ENCODE measurements at regions not wholly inside any gene's neighbourhood (a gene's known extent, or its start where the extent isn't known, plus 50 kb on each side); places are given as distances from the start of the nearest gene placed in this dataset.

GRCh38 chr11:23554002-23554401, 693.7 kb upstream of the CCDC179 start:
- no peak for TF ChIP-seq JUND (IDR thresholded peaks at IDR 0.05; ENCODE audit: low read depth)
- in situ Hi-C loops (cut with HindIII; ENCODE audit: low pct_unique_long_range_greater_than_20kb, low sequenced_read_pairs): no loop called here
- peak in 1 of 2 experiments; percentile 10 for DNase-seq (ENCODE audit: low read depth in 1 of 2, low spot score in 1 of 2)

GRCh38 chr11:23555085-23555484, 694.8 kb upstream of the CCDC179 start:
- no peak for TF ChIP-seq JUND (IDR thresholded peaks at IDR 0.05; ENCODE audit: low read depth)
- no peak for DNase-seq (ENCODE audit: low read depth in 1 of 2, low spot score in 1 of 2)
- in situ Hi-C loops (cut with HindIII; ENCODE audit: low pct_unique_long_range_greater_than_20kb, low sequenced_read_pairs): no loop called here

- in situ Hi-C loops (cut with HindIII; ENCODE audit: low pct_unique_long_range_greater_than_20kb, low sequenced_read_pairs): no loop called here
- TF ChIP-seq JUND (IDR thresholded peaks at IDR 0.05; ENCODE audit: low read depth): no peak
- DNase-seq (ENCODE audit: low read depth in 1 of 2, low spot score in 1 of 2): no peak
Measured at GRCh38 chr11:23556163-23556750, 696.0 kb upstream of the CCDC179 start.

GRCh38 chr11:23563591-23563990, 703.3 kb upstream of the CCDC179 start:
- in situ Hi-C loops (cut with HindIII; ENCODE audit: low pct_unique_long_range_greater_than_20kb, low sequenced_read_pairs): no loop called here
- DNase-seq (ENCODE audit: low read depth in 1 of 2, low spot score in 1 of 2): no peak
- TF ChIP-seq JUND (IDR thresholded peaks at IDR 0.05; ENCODE audit: low read depth): no peak

GRCh38 chr11:23564370-23564769, 704.1 kb upstream of the CCDC179 start:
- TF ChIP-seq JUND (IDR thresholded peaks at IDR 0.05; ENCODE audit: low read depth): no peak
- DNase-seq (ENCODE audit: low read depth in 1 of 2, low spot score in 1 of 2): no peak
- in situ Hi-C loops (cut with HindIII; ENCODE audit: low pct_unique_long_range_greater_than_20kb, low sequenced_read_pairs): no loop called here

GRCh38 chr11:23569134-23569533, 708.9 kb upstream of the CCDC179 start:
- no peak for DNase-seq (ENCODE audit: low read depth in 1 of 2, low spot score in 1 of 2)
- TF ChIP-seq JUND (IDR thresholded peaks at IDR 0.05; ENCODE audit: low read depth): no peak
- in situ Hi-C loops (cut with HindIII; ENCODE audit: low pct_unique_long_range_greater_than_20kb, low sequenced_read_pairs): no loop called here

GRCh38 chr11:23569547-23569946, 709.3 kb upstream of the CCDC179 start:
- no peak for TF ChIP-seq JUND (IDR thresholded peaks at IDR 0.05; ENCODE audit: low read depth)
- in situ Hi-C loops (cut with HindIII; ENCODE audit: low pct_unique_long_range_greater_than_20kb, low sequenced_read_pairs): no loop called here
- no peak for DNase-seq (ENCODE audit: low read depth in 1 of 2, low spot score in 1 of 2)

- DNase-seq (ENCODE audit: low read depth in 1 of 2, low spot score in 1 of 2): no peak
- no peak for TF ChIP-seq JUND (IDR thresholded peaks at IDR 0.05; ENCODE audit: low read depth)
- in situ Hi-C loops (cut with HindIII; ENCODE audit: low pct_unique_long_range_greater_than_20kb, low sequenced_read_pairs): no loop called here
Measured at GRCh38 chr11:23570828-23571227, 710.6 kb upstream of the CCDC179 start.

GRCh38 chr11:23573429-23573828, 713.2 kb upstream of the CCDC179 start:
- no peak for TF ChIP-seq JUND (IDR thresholded peaks at IDR 0.05; ENCODE audit: low read depth)
- no peak for DNase-seq (ENCODE audit: low read depth in 1 of 2, low spot score in 1 of 2)
- in situ Hi-C loops (cut with HindIII; ENCODE audit: low pct_unique_long_range_greater_than_20kb, low sequenced_read_pairs): no loop called here

GRCh38 chr11:23574149-23574548, 713.9 kb upstream of the CCDC179 start:
- no peak for TF ChIP-seq JUND (IDR thresholded peaks at IDR 0.05; ENCODE audit: low read depth)
- DNase-seq (ENCODE audit: low read depth in 1 of 2, low spot score in 1 of 2): no peak
- in situ Hi-C loops (cut with HindIII; ENCODE audit: low pct_unique_long_range_greater_than_20kb, low sequenced_read_pairs): no loop called here

- in situ Hi-C loops (cut with HindIII; ENCODE audit: low pct_unique_long_range_greater_than_20kb, low sequenced_read_pairs): no loop called here
- no peak for TF ChIP-seq JUND (IDR thresholded peaks at IDR 0.05; ENCODE audit: low read depth)
- no peak for DNase-seq (ENCODE audit: low read depth in 1 of 2, low spot score in 1 of 2)
Measured at GRCh38 chr11:23577296-23577695, 717.0 kb upstream of the CCDC179 start.

GRCh38 chr11:23585416-23586104, 725.3 kb upstream of the CCDC179 start:
- no peak for DNase-seq (ENCODE audit: low read depth in 1 of 2, low spot score in 1 of 2)
- in situ Hi-C loops (cut with HindIII; ENCODE audit: low pct_unique_long_range_greater_than_20kb, low sequenced_read_pairs): no loop called here
- no peak for TF ChIP-seq JUND (IDR thresholded peaks at IDR 0.05; ENCODE audit: low read depth)

- no peak for TF ChIP-seq JUND (IDR thresholded peaks at IDR 0.05; ENCODE audit: low read depth)
- DNase-seq (ENCODE audit: low read depth in 1 of 2, low spot score in 1 of 2): no peak
- in situ Hi-C loops (cut with HindIII; ENCODE audit: low pct_unique_long_range_greater_than_20kb, low sequenced_read_pairs): no loop called here
Measured at GRCh38 chr11:23586173-23586572, 725.9 kb upstream of the CCDC179 start.
